SK-N-SH (cell line): ENCODE measurements at regions not wholly inside any gene's neighbourhood (a gene's known extent, or its start where the extent isn't known, plus 50 kb on each side); places are given as distances from the start of the nearest gene placed in this dataset.
"Not testable (repeated sequence)": the region's sequence is repeated elsewhere in the genome, so short reads cannot be mapped to it uniquely, and the experiment has no call there.

Experiments used
- CTCF ChIA-PET: fragments of 300-600, 350-600 bp; formaldehyde crosslinking; extraction: SDS; loops from one replicate; lab custom pipeline; 2021; lab: Yijun Ruan, JAX
- POLR2A ChIA-PET: fragments of 350-600 bp; sonication (Branson Sonifier 250); formaldehyde crosslinking; extraction: SDS; loops from one replicate; lab custom pipeline; 2020; ENCODE audit warnings: antibody characterized with exemption, inconsistent platforms; lab: Yijun Ruan, JAX
- DNase-seq: peaks from one replicate; pipeline ENCODE4 v3.0.0; 2012
- H2AFZ ChIP-seq: fragments of 200-600 bp; sonication (generic); 2 replicates; pipeline ENCODE4 v1.8.1; 2016; ENCODE audit warnings: antibody characterized with exemption, mild to moderate bottlenecking, low read depth
- H3F3A ChIP-seq: fragments of 200-600 bp; sonication (generic); replicated peaks from 2 replicates; pipeline ENCODE3; 2016; ENCODE audit warnings: antibody characterized with exemption, mild to moderate bottlenecking; ENCODE audit not compliant: insufficient read depth
- H3K27ac ChIP-seq, 2 experiments: fragments of 200-500 bp in 1 of 2; fragments of 200-600 bp in 1 of 2; sonication (Bioruptor generic) in 1 of 2; sonication (generic), shearing (Covaris generic) in 1 of 2; 2 replicates each; pipeline versions ENCODE4 v1.5.1 to v1.6.1; 2014 to 2016; ENCODE audit warnings: low read depth in 2 of 2, inconsistent platforms in 1 of 2, low read length in 1 of 2, mild to moderate bottlenecking in 1 of 2, mixed read lengths in 1 of 2
- H3K27me3 ChIP-seq: fragments of 200-600 bp; sonication (generic), shearing (Covaris generic); 2 replicates; pipeline ENCODE4 v1.6.1; 2016; ENCODE audit warnings: mixed run types; ENCODE audit not compliant: insufficient read depth
- H3K36me3 ChIP-seq, 2 experiments: fragments of 200-500 bp in 1 of 2; fragments of 200-600 bp in 1 of 2; sonication (Bioruptor generic) in 1 of 2; sonication (generic) in 1 of 2; replicated peaks in 1 of 2; 2 replicates each; pipeline versions ENCODE3 to v1.5.1; 2014 to 2016; ENCODE audit warnings: low read length in 1 of 2, mild to moderate bottlenecking in 1 of 2; ENCODE audit not compliant: insufficient read depth in 2 of 2, control insufficient read depth in 1 of 2
- H3K4me1 ChIP-seq, 2 experiments: fragments of 200-500 bp in 1 of 2; fragments of 200-600 bp in 1 of 2; sonication (Bioruptor generic) in 1 of 2; sonication (generic), shearing (Covaris generic) in 1 of 2; 2 replicates each; pipeline versions ENCODE4 v1.5.1 to v1.6.1; 2014 to 2016; ENCODE audit warnings: low read depth in 1 of 2, low read length in 1 of 2, mixed run types in 1 of 2; ENCODE audit not compliant: insufficient read depth in 2 of 2, control insufficient read depth in 1 of 2
- H3K4me2 ChIP-seq: fragments of 200-600 bp; sonication (generic), shearing (Covaris generic); 2 replicates; pipeline ENCODE4 v1.6.1; 2017; ENCODE audit warnings: mixed run types
- H3K4me3 ChIP-seq, 2 experiments: fragments of 200-500 bp in 1 of 2; fragments of 200-600 bp in 1 of 2; sonication (Bioruptor generic) in 1 of 2; sonication (generic), shearing (Covaris generic) in 1 of 2; 2 replicates each; pipeline versions ENCODE4 v1.5.1 to v1.8.1; 2014 to 2016; ENCODE audit warnings: low read depth in 2 of 2, inconsistent platforms in 1 of 2, low read length in 1 of 2, mild to moderate bottlenecking in 1 of 2, mixed read lengths in 1 of 2, moderate library complexity in 1 of 2
- H3K79me2 ChIP-seq: fragments of 200-600 bp; sonication (generic); 2 replicates; pipeline ENCODE4 v1.8.1; 2017; ENCODE audit warnings: mild to moderate bottlenecking; ENCODE audit not compliant: insufficient read depth
- H3K9ac ChIP-seq: fragments of 200-600 bp; sonication (generic); 2 replicates; pipeline ENCODE4 v1.6.1; 2017; ENCODE audit warnings: mixed run types
- H3K9me2 ChIP-seq: fragments of 200-600 bp; sonication (generic); 2 replicates; pipeline ENCODE4 v1.6.1; 2017; ENCODE audit warnings: mixed run types
- H3K9me3 ChIP-seq: fragments of 200-600 bp; sonication (generic); 2 replicates; pipeline ENCODE4 v1.6.1; 2017; ENCODE audit warnings: mixed run types, mild to moderate bottlenecking, moderate library complexity
- H4K20me1 ChIP-seq: fragments of 200-600 bp; sonication (generic); 2 replicates; pipeline ENCODE4 v1.6.1; 2017; ENCODE audit warnings: mild to moderate bottlenecking, mixed run types; ENCODE audit not compliant: insufficient read depth
- WGBS: methylation state at CpG from one replicate; pipeline ENCODE4 v1.1.6; 2017; ENCODE audit warnings: low lambda C conversion rate; 5-methylcytosine and 5-hydroxymethylcytosine counted together

GRCh38 chr21:27912133-27912532 is 945.2 kb upstream of the ADAMTS5 start:
- H3K9ac ChIP-seq, H3K79me2 ChIP-seq, H4K20me1 ChIP-seq, H3K4me3 ChIP-seq, H3K4me2 ChIP-seq, H3K9me3 ChIP-seq, H3K4me1 ChIP-seq, H3K36me3 ChIP-seq, H3K27ac ChIP-seq, H3F3A ChIP-seq, CTCF ChIA-PET, H2AFZ ChIP-seq, POLR2A ChIA-PET, H3K27me3 ChIP-seq, H3K9me2 ChIP-seq, DNase-seq: not testable (repeated sequence)
- 86% methylated on average over 2 of the region's 2 CpGs for WGBS

- H3K4me2 ChIP-seq, H2AFZ ChIP-seq, H4K20me1 ChIP-seq, H3K36me3 ChIP-seq, DNase-seq, H3K9me3 ChIP-seq, H3K4me1 ChIP-seq, H3K79me2 ChIP-seq, POLR2A ChIA-PET, CTCF ChIA-PET, H3K27me3 ChIP-seq, H3F3A ChIP-seq, H3K9me2 ChIP-seq, H3K9ac ChIP-seq, H3K4me3 ChIP-seq: not testable (repeated sequence)
- H3K27ac ChIP-seq, result peak overlapping the region in 1 of 2 experiments; percentile 12; a peak in 1 of 4 replicates
Measured at GRCh38 chr21:27909487-27909886, 942.6 kb upstream of the ADAMTS5 start.

GRCh38 chr21:27908816-27909215 is 941.9 kb upstream of the ADAMTS5 start:
- DNase-seq, H3K36me3 ChIP-seq, POLR2A ChIA-PET, H3K9me3 ChIP-seq, H3K27ac ChIP-seq, H3K4me3 ChIP-seq, H3K9ac ChIP-seq, H3F3A ChIP-seq, H3K27me3 ChIP-seq, H3K9me2 ChIP-seq, H4K20me1 ChIP-seq, H3K4me1 ChIP-seq, H3K79me2 ChIP-seq, H2AFZ ChIP-seq, CTCF ChIA-PET, H3K4me2 ChIP-seq: not testable (repeated sequence)
- 71% methylated on average over 4 of the region's 4 CpGs for WGBS

GRCh38 chr21:27902904-27903303 is 936.0 kb upstream of the ADAMTS5 start:
- H3K4me2 ChIP-seq, H3K9me2 ChIP-seq, H3K9me3 ChIP-seq, H3K36me3 ChIP-seq, CTCF ChIA-PET, H3F3A ChIP-seq, H3K27ac ChIP-seq, POLR2A ChIA-PET, H3K4me3 ChIP-seq, H3K27me3 ChIP-seq, H3K4me1 ChIP-seq, H3K9ac ChIP-seq, H2AFZ ChIP-seq, DNase-seq, H4K20me1 ChIP-seq, H3K79me2 ChIP-seq: not testable (repeated sequence)
- 74% methylated on average over 2 of the region's 2 CpGs for WGBS

GRCh38 chr21:27893619-27894018 is 926.7 kb upstream of the ADAMTS5 start:
- H2AFZ ChIP-seq, H3K36me3 ChIP-seq, H3K4me2 ChIP-seq, POLR2A ChIA-PET, H3K4me1 ChIP-seq, H3K27me3 ChIP-seq, DNase-seq, CTCF ChIA-PET, H3K79me2 ChIP-seq, H3K4me3 ChIP-seq, H3F3A ChIP-seq, H3K9ac ChIP-seq, H3K9me2 ChIP-seq, H3K9me3 ChIP-seq, H3K27ac ChIP-seq, H4K20me1 ChIP-seq: not testable (repeated sequence)
- 77% methylated on average over 2 of the region's 3 CpGs for WGBS

GRCh38 chr21:27891495-27891894 is 924.6 kb upstream of the ADAMTS5 start:
- H3K4me3 ChIP-seq, H3K9ac ChIP-seq, H3K27me3 ChIP-seq, H3K4me2 ChIP-seq, H3K9me3 ChIP-seq, H3K9me2 ChIP-seq, H3K36me3 ChIP-seq, H3K27ac ChIP-seq, H3K79me2 ChIP-seq, CTCF ChIA-PET, POLR2A ChIA-PET, H4K20me1 ChIP-seq, DNase-seq, H2AFZ ChIP-seq, H3K4me1 ChIP-seq, H3F3A ChIP-seq: not testable (repeated sequence)
- WGBS, result 66% methylated on average over 4 of the region's 4 CpGs
